ENCODE measurements at regions not wholly inside any gene's neighbourhood (a gene's known extent, or its start where the extent isn't known, plus 50 kb on each side); places are given as distances from the start of the nearest gene placed in this dataset.
"Not testable (repeated sequence)": the region's sequence is repeated elsewhere in the genome, so short reads cannot be mapped to it uniquely, and the experiment has no call there.

- no peak for DNase-seq
These were observed 2229.4 kb upstream of the WWC1 start for GRCh38 chr5:166062094-166062493.

GRCh38 chr5:166062719-166063118 is 2228.7 kb upstream of the WWC1 start:
- no peak for DNase-seq

GRCh38 chr5:166063261-166063660 is 2228.2 kb upstream of the WWC1 start:
- DNase-seq, result no peak

GRCh38 chr5:166068547-166069335 is 2222.7 kb upstream of the WWC1 start:
- no peak for DNase-seq

- DNase-seq, result no peak
These were observed 2217.4 kb upstream of the WWC1 start for GRCh38 chr5:166073901-166074581.

GRCh38 chr5:166074582-166075481 is 2216.6 kb upstream of the WWC1 start:
- DNase-seq, result no peak

- DNase-seq, result no peak
These were observed 2208.1 kb upstream of the WWC1 start for GRCh38 chr5:166083183-166083959.

- no peak for DNase-seq
These were observed 2204.9 kb upstream of the WWC1 start for GRCh38 chr5:166086568-166086967.

GRCh38 chr5:166088389-166089039 is 2202.9 kb upstream of the WWC1 start:
- no peak for DNase-seq

- DNase-seq, result no peak
These were observed 2199.5 kb upstream of the WWC1 start for GRCh38 chr5:166091931-166092330.

- no peak for DNase-seq
These were observed 2198.1 kb upstream of the WWC1 start for GRCh38 chr5:166093312-166093711.

- DNase-seq, result no peak
These were observed 2188.5 kb upstream of the WWC1 start for GRCh38 chr5:166102947-166103346.

- DNase-seq, result no peak
These were observed 2180.4 kb upstream of the WWC1 start for GRCh38 chr5:166111021-166111420.

- DNase-seq, result no peak
These were observed 2174.1 kb upstream of the WWC1 start for GRCh38 chr5:166117072-166118066.

GRCh38 chr5:166119506-166119905 is 2171.9 kb upstream of the WWC1 start:
- DNase-seq, result no peak

GRCh38 chr5:166123717-166124116 is 2167.7 kb upstream of the WWC1 start:
- DNase-seq, result no peak

- DNase-seq, result peak in 1 of 5 experiments; percentile 2
These were observed 2163.5 kb upstream of the WWC1 start for GRCh38 chr5:166127766-166128570.

- not testable (repeated sequence) for DNase-seq
These were observed 2146.3 kb upstream of the WWC1 start for GRCh38 chr5:166145107-166145506.

- DNase-seq, result no peak
These were observed 2127.3 kb upstream of the WWC1 start for GRCh38 chr5:166163996-166164610.

All from T-helper 2 cell (primary cell).